GM23338 (cell line): ENCODE measurements at regions not wholly inside any gene's neighbourhood (a gene's known extent, or its start where the extent isn't known, plus 50 kb on each side); places are given as distances from the start of the nearest gene placed in this dataset.

Source experiments
- ATAC-seq: fragments of 200-7000 bp; cut with Tn5 transposase; 3 replicates; pipeline ENCODE4 v1.9.1; 2020
- DNase-seq: peaks from one replicate; pipeline ENCODE4 v3.0.0-alpha.2; 2015; ENCODE audit warnings: low spot score
- H2AFZ ChIP-seq: fragments of 200-600 bp; sonication (generic); 2 replicates; pipeline ENCODE4 v1.8.0; 2016; ENCODE audit warnings: antibody characterized with exemption, mild to moderate bottlenecking, moderate library complexity
- H3F3A ChIP-seq: fragments of 200-600 bp; sonication (generic); replicated peaks from 2 replicates; pipeline ENCODE4 v1.8.0; 2017; ENCODE audit warnings: antibody characterized with exemption, mixed run types, low read depth
- H3K27ac ChIP-seq: fragments of 200-600 bp; sonication (generic); 2 replicates; pipeline ENCODE4 v1.6.1; 2016; ENCODE audit warnings: low read depth
- H3K27me3 ChIP-seq: fragments of 200-600 bp; sonication (generic); 2 replicates; pipeline ENCODE4 v1.8.0; 2016; ENCODE audit warnings: mild to moderate bottlenecking, mixed run types, moderate library complexity; ENCODE audit not compliant: insufficient read depth
- H3K36me3 ChIP-seq: fragments of 200-600 bp; sonication (generic); 2 replicates; pipeline ENCODE4 v1.8.0; 2016; ENCODE audit warnings: mild to moderate bottlenecking; ENCODE audit not compliant: insufficient read depth
- H3K4me1 ChIP-seq: fragments of 200-600 bp; sonication (generic); 2 replicates; pipeline ENCODE4 v1.8.0; 2016; ENCODE audit warnings: mild to moderate bottlenecking, moderate library complexity; ENCODE audit not compliant: insufficient read depth
- H3K4me2 ChIP-seq: fragments of 200-600 bp; sonication (generic); 2 replicates; pipeline ENCODE4 v1.7.1; 2017; ENCODE audit warnings: mixed run types
- H3K4me3 ChIP-seq: fragments of 200-600 bp; sonication (generic); 2 replicates; pipeline ENCODE4 v1.6.1; 2016; ENCODE audit warnings: mixed run types
- H3K79me2 ChIP-seq: fragments of 200-600 bp; sonication (generic); replicated peaks from 2 replicates; pipeline ENCODE4 v1.8.0; 2017; ENCODE audit warnings: mild to moderate bottlenecking; ENCODE audit not compliant: insufficient read depth
- H3K9me2 ChIP-seq: fragments of 200-600 bp; sonication (generic); 2 replicates; pipeline ENCODE4 v1.8.0; 2017; ENCODE audit not compliant: insufficient read depth
- H4K20me1 ChIP-seq: fragments of 200-600 bp; sonication (generic); replicated peaks from 2 replicates; pipeline ENCODE4 v1.8.0; 2017; ENCODE audit warnings: mild to moderate bottlenecking; ENCODE audit not compliant: insufficient read depth
- H3K27ac Mint-ChIP-seq: 2 replicates; pipeline ENCODE4 v1.8.0; 2020; ENCODE audit warnings: inconsistent platforms, mild to moderate bottlenecking, moderate library complexity, mixed read lengths
- H3K27me3 Mint-ChIP-seq: 3 replicates; pipeline ENCODE4 v1.8.0; 2022; ENCODE audit warnings: low read depth, mild to moderate bottlenecking, moderate library complexity, mixed read lengths, inconsistent platforms; ENCODE audit not compliant: insufficient read depth, poor library complexity
- H3K36me3 Mint-ChIP-seq: 3 replicates; pipeline ENCODE4 v1.8.0; 2021; ENCODE audit warnings: low read depth, mild to moderate bottlenecking, inconsistent platforms, moderate library complexity, mixed read lengths
- H3K4me1 Mint-ChIP-seq: 3 replicates; pipeline ENCODE4 v1.8.0; 2020; ENCODE audit warnings: mild to moderate bottlenecking, inconsistent platforms, mixed read lengths
- H3K4me3 Mint-ChIP-seq: 3 replicates; pipeline ENCODE4 v1.8.0; 2021; ENCODE audit warnings: moderate library complexity, mild to moderate bottlenecking, inconsistent platforms, mixed read lengths
- H3K9me3 Mint-ChIP-seq: 3 replicates; pipeline ENCODE4 v1.8.0; 2020; ENCODE audit warnings: moderate library complexity, mild to moderate bottlenecking, inconsistent platforms, mixed read lengths
- CREB1 ChIP-seq: fragments of 250-450 bp; sonication (Bioruptor Pico); IDR thresholded peaks from 2 replicates; pipeline ENCODE4 v1.5.0; 2020; ENCODE audit warnings: low read depth, mild to moderate bottlenecking, moderate library complexity
- ETS1 ChIP-seq: IDR thresholded peaks from 2 replicates; pipeline ENCODE4 v1.6.1; 2016; ENCODE audit warnings: antibody characterized with exemption
- EZH2phosphoT487 ChIP-seq: fragments of 200-600 bp; sonication (generic); IDR thresholded peaks from one replicate; pipeline ENCODE4 v1.8.1; 2018; ENCODE audit warnings: antibody characterized with exemption; ENCODE audit not compliant: unreplicated experiment
- JUNB ChIP-seq: IDR thresholded peaks from one replicate; pipeline ENCODE4 v1.6.1; 2016; ENCODE audit warnings: antibody characterized with exemption; ENCODE audit not compliant: unreplicated experiment
- POLR2AphosphoS5 ChIP-seq: IDR thresholded peaks from 2 replicates; pipeline ENCODE4 v1.6.1; 2016; ENCODE audit warnings: antibody characterized with exemption, low read depth
- STAT1 ChIP-seq: IDR thresholded peaks from one replicate; pipeline ENCODE4 v1.6.1; 2016; ENCODE audit warnings: antibody characterized with exemption; ENCODE audit not compliant: unreplicated experiment
- ZNF114 ChIP-seq: fragments of 250-450 bp; sonication (Bioruptor Pico); IDR thresholded peaks from 2 replicates; pipeline ENCODE4 v1.5.0; 2020; ENCODE audit warnings: mild to moderate bottlenecking, moderate library complexity
- ZNF462 ChIP-seq: fragments of 250-450 bp; sonication (Bioruptor Pico); IDR thresholded peaks from 2 replicates; pipeline ENCODE4 v1.5.0; 2020; ENCODE audit warnings: mild to moderate bottlenecking, moderate library complexity
- TF ChIP-seq, protein P1 (sequence below): IDR thresholded peaks from one replicate; pipeline ENCODE4 v1.6.1; 2018; ENCODE audit warnings: antibody characterized with exemption; ENCODE audit not compliant: unreplicated experiment

DNA sequence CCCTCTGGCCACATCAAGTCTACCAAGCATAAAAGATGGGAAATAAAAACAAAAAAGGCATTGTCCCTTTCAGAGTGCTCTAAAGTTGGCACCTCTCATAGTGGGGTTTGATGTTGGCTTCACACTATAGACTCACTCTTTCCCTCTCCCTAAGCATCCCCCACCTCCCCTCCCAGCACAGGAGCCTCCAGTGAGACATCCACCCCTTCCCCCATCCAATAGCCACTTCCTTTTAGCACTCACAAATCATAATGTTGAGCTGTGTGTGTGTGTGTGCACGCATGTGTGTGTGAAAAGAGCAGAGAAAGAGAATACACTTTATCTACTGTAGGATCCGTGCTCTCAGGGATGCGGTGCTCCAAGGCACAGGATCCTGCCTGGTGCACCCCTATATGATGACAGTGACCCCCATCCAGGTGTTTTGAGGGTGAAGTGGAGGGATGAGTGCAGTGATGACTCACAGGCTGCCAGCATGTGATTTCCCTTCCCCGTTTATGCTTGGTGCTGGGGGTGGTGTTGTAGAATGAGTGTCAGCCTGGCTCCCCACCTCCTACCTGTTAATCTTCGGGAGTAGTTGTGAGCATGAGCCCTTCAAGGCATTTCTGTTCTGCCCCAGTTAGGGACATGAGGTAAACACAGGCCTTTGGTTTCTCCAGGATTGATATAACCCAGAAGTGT is 235.2 kb upstream of the B3GAT1 start:
- no peak overlapping the region for H2AFZ ChIP-seq
- H3K27ac Mint-ChIP-seq = no peak overlapping the region

DNA sequence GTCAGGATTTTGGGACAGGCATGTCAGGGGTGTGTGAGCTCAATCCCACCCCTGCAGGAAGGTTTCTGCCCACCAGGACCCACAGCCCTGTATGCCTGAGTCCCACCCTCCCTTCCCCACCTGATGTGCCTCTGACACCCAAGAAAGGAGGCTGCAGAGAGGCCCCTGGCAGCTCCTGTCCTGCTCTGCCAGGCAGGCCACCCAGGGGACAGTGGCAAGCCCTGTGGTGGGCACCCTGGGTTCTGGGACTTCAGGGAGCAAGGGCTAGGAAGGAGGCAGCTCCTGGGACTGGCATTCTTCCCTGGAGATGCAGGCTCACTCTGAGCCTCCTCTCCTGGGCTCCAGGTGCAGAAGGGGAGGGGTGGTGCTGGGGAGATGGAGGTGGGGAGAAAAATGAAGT is 234.5 kb upstream of the B3GAT1 start:
- no peak overlapping the region for H3K4me3 Mint-ChIP-seq
- Histone ChIP-seq H4K20me1 (no peaks in the 10 kb centered on the region), H3F3A (no peaks in the 10 kb centered on the region), H3K79me2 (no peaks in the 10 kb centered on the region), H2AFZ (no peak overlapping the region), H3K4me1 (peaks cover 14% of the 10 kb centered on the region; the same call in 1 of the 2 replicates), H3K36me3 (no peaks in the 10 kb centered on the region), H3K4me3 (no peak overlapping the region), H3K4me2 (no peak overlapping the region), H3K27ac (no peak overlapping the region), H3K27me3 (no peaks in the 10 kb centered on the region), H3K9me2 (no peaks in the 10 kb centered on the region)
- no peak overlapping the region for H3K27ac Mint-ChIP-seq
- H3K4me1 Mint-ChIP-seq = peaks cover 37% of the 10 kb centered on the region
- H3K27me3 Mint-ChIP-seq = peaks cover 8% of the 10 kb centered on the region
- ATAC-seq (no peak), DNase-seq (no peak)
- no peaks in the 10 kb centered on the region for H3K36me3 Mint-ChIP-seq
- H3K9me3 Mint-ChIP-seq = no peaks in the 10 kb centered on the region
- TF ChIP-seq ZNF114 (CRISPR knock-in tag) (no peak), ETS1 (no peak), POLR2AphosphoS5 (no peak), ZNF462 (CRISPR knock-in tag) (no peak), EZH2phosphoT487 (no peak), CREB1 (no peak), STAT1 (no peak), JUNB (no peak)
- TF ChIP-seq, protein P1, sequence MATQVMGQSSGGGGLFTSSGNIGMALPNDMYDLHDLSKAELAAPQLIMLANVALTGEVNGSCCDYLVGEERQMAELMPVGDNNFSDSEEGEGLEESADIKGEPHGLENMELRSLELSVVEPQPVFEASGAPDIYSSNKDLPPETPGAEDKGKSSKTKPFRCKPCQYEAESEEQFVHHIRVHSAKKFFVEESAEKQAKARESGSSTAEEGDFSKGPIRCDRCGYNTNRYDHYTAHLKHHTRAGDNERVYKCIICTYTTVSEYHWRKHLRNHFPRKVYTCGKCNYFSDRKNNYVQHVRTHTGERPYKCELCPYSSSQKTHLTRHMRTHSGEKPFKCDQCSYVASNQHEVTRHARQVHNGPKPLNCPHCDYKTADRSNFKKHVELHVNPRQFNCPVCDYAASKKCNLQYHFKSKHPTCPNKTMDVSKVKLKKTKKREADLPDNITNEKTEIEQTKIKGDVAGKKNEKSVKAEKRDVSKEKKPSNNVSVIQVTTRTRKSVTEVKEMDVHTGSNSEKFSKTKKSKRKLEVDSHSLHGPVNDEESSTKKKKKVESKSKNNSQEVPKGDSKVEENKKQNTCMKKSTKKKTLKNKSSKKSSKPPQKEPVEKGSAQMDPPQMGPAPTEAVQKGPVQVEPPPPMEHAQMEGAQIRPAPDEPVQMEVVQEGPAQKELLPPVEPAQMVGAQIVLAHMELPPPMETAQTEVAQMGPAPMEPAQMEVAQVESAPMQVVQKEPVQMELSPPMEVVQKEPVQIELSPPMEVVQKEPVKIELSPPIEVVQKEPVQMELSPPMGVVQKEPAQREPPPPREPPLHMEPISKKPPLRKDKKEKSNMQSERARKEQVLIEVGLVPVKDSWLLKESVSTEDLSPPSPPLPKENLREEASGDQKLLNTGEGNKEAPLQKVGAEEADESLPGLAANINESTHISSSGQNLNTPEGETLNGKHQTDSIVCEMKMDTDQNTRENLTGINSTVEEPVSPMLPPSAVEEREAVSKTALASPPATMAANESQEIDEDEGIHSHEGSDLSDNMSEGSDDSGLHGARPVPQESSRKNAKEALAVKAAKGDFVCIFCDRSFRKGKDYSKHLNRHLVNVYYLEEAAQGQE = no peak

More for the DNA sequence above, 235.2 kb upstream of the B3GAT1 start:
- no peak for TF ChIP-seq ZNF114 (CRISPR knock-in tag)
- Histone ChIP-seq H3K79me2 (no peaks in the 10 kb centered on the region), H3F3A (no peaks in the 10 kb centered on the region), H3K4me3 (no peak overlapping the region), H3K27me3 (no peaks in the 10 kb centered on the region), H4K20me1 (no peaks in the 10 kb centered on the region), H3K27ac (no peak overlapping the region), H3K4me2 (no peak overlapping the region), H3K4me1 (peaks cover 14% of the 10 kb centered on the region; the same call in 1 of the 2 replicates), H3K9me2 (no peaks in the 10 kb centered on the region), H3K36me3 (no peaks in the 10 kb centered on the region)
- Mint-ChIP-seq H3K4me1 (peaks cover 33% of the 10 kb centered on the region), H3K4me3 (no peak overlapping the region), H3K27me3 (peaks cover 8% of the 10 kb centered on the region), H3K9me3 (no peaks in the 10 kb centered on the region), H3K36me3 (no peaks in the 10 kb centered on the region)
- ATAC-seq (no peak), DNase-seq (no peak)
